HepG2 (cell line): ENCODE measurements at regions not wholly inside any gene's neighbourhood (a gene's known extent, or its start where the extent isn't known, plus 50 kb on each side); places are given as distances from the start of the nearest gene placed in this dataset.

Experiments
- AHDC1 ChIP-seq: sonication (generic); formaldehyde crosslinking; IDR thresholded peaks from 2 replicates; pipeline ENCODE4 v1.5.1; 2020; ENCODE audit warnings: mild to moderate bottlenecking, missing genetic modification reagents, borderline replicate concordance
- CBFB ChIP-seq: sonication (generic); formaldehyde crosslinking; IDR thresholded peaks from 2 replicates; pipeline ENCODE4 v1.4.0; 2020; ENCODE audit warnings: missing genetic modification reagents
- CTCF ChIP-seq: sonication (generic); formaldehyde crosslinking; IDR thresholded peaks from 2 replicates; pipeline ENCODE4 v1.5.0; 2020; ENCODE audit warnings: mild to moderate bottlenecking, missing genetic modification reagents, moderate library complexity
- IKZF1 ChIP-seq: fragments of 450-650 bp; IDR thresholded peaks from 2 replicates; pipeline ENCODE4 v1.7.1; 2016
- NBN ChIP-seq: fragments of 450-650 bp; conservative IDR thresholded peaks from 2 replicates; pipeline ENCODE4 v1.6.1; 2017
- POLR2A ChIP-seq, 2 experiments: IDR thresholded peaks; 2 replicates each; pipeline ENCODE4 v1.6.1; 2011; ENCODE audit warnings: low read depth in 2 of 2, low read length in 2 of 2, mild to moderate bottlenecking in 1 of 2, moderate library complexity in 1 of 2; ENCODE audit not compliant: insufficient read depth in 1 of 2
- POLR2AphosphoS5 ChIP-seq: IDR thresholded peaks from 2 replicates; pipeline ENCODE4 v1.6.1; 2012; ENCODE audit warnings: low read depth, low read length
- REST ChIP-seq, 2 experiments: IDR thresholded peaks; 2 replicates each; pipeline ENCODE4 v1.6.1; 2011 to 2012; ENCODE audit warnings: low read length in 2 of 2, borderline replicate concordance in 1 of 2, low read depth in 1 of 2, mild to moderate bottlenecking in 1 of 2, moderate library complexity in 1 of 2
- SOX5 ChIP-seq: IDR thresholded peaks from 2 replicates; pipeline ENCODE4 v1.6.1; 2016; ENCODE audit warnings: borderline replicate concordance
- ZNF512 ChIP-seq: sonication (generic); formaldehyde crosslinking; IDR thresholded peaks from 2 replicates; pipeline ENCODE4 v1.4.0; 2020; ENCODE audit warnings: mild to moderate bottlenecking, missing genetic modification reagents
- ZNF740 ChIP-seq: sonication (generic); formaldehyde crosslinking; IDR thresholded peaks from 2 replicates; pipeline ENCODE4 v1.4.0; 2020; ENCODE audit warnings: missing genetic modification reagents

- TF ChIP-seq REST (IDR thresholded peaks at IDR 0.05; ENCODE audit: borderline replicate concordance in 1 of 2, low read depth in 1 of 2, low read length in 2 of 2) (no peak), CTCF (CRISPR knock-in tag) (no peak), ZNF740 (no peak), IKZF1 (no peak), POLR2AphosphoS5 (no peak), ZNF512 (no peak), CBFB (CRISPR knock-in tag) (no peak), AHDC1 (CRISPR knock-in tag) (no peak), SOX5 (CRISPR knock-in tag) (no peak), NBN (no peak), POLR2A (IDR thresholded peaks at IDR 0.05; ENCODE audit: insufficient read depth in 1 of 2, low read depth in 2 of 2, low read length in 2 of 2) (no peak)
Observed at GRCh38 chr3:153681057-153681456, 440.1 kb upstream of the ARHGEF26 start.
